Tibial nerve (tissue), 4 donors: ENCODE measurements at regions not wholly inside any gene's neighbourhood (a gene's known extent, or its start where the extent isn't known, plus 50 kb on each side); places are given as distances from the start of the nearest gene placed in this dataset.

Experiments used
- DNase-seq, 2 donors: peaks; one replicate each; pipeline ENCODE4 v3.0.0-alpha.2; 2019; ENCODE audit warnings: low spot score in 2 of 2
- H3K27ac ChIP-seq, 4 donors: fragments of 200-600 bp; sonication (generic) in 3 of 4; one replicate each; pipeline ENCODE4 v1.5.1; 2017 to 2019; ENCODE audit warnings: mild to moderate bottlenecking in 1 of 4
- H3K27me3 ChIP-seq, 2 donors: fragments of 200-600 bp; sonication (generic) in 1 of 2; one replicate each; pipeline versions ENCODE4 v1.5.1 to v1.6.0; 2017 to 2019
- H3K36me3 ChIP-seq, 3 donors: fragments of 200-600 bp; sonication (generic); one replicate each; pipeline ENCODE4 v1.5.1; 2018 to 2019
- H3K4me1 ChIP-seq, 4 donors: fragments of 200-600 bp; sonication (generic) in 3 of 4; one replicate each; pipeline ENCODE4 v1.5.1; 2017 to 2019
- H3K4me3 ChIP-seq, 4 donors: fragments of 200-600 bp; sonication (generic) in 3 of 4; one replicate each; pipeline ENCODE4 v1.5.1; 2017 to 2019; ENCODE audit warnings: mild to moderate bottlenecking in 1 of 4, moderate library complexity in 1 of 4
- H3K9me3 ChIP-seq, 4 donors: fragments of 200-600 bp; sonication (generic) in 3 of 4; one replicate each; pipeline ENCODE4 v1.5.1; 2017 to 2019
- EP300 ChIP-seq, 2 donors: sonication (generic); formaldehyde crosslinking; IDR thresholded peaks; one replicate each; pipeline ENCODE4 v1.6.1; 2017; ENCODE audit warnings: antibody characterized with exemption in 2 of 2, mild to moderate bottlenecking in 1 of 2
- POLR2A ChIP-seq, 2 donors: fragments of 450-650 bp; IDR thresholded peaks; one replicate each; pipeline ENCODE4 v1.6.1; 2017; ENCODE audit warnings: antibody characterized with exemption in 2 of 2, mild to moderate bottlenecking in 2 of 2, moderate library complexity in 2 of 2
- WGBS, 2 donors: methylation state at CpG; one replicate each; pipeline ENCODE4 v1.1.5; 2018; 5-methylcytosine and 5-hydroxymethylcytosine counted together
- TF ChIP-seq, protein P1 (sequence below), 5 experiments: fragments of 200-600 bp in 3 of 5; fragments of 450-650 bp in 2 of 5; sonication (generic) in 3 of 5; IDR thresholded peaks; one replicate each; pipeline ENCODE4 v1.5.1; 2016 to 2019; ENCODE audit warnings: antibody characterized with exemption in 5 of 5, mild to moderate bottlenecking in 3 of 5, moderate library complexity in 2 of 5

DNA sequence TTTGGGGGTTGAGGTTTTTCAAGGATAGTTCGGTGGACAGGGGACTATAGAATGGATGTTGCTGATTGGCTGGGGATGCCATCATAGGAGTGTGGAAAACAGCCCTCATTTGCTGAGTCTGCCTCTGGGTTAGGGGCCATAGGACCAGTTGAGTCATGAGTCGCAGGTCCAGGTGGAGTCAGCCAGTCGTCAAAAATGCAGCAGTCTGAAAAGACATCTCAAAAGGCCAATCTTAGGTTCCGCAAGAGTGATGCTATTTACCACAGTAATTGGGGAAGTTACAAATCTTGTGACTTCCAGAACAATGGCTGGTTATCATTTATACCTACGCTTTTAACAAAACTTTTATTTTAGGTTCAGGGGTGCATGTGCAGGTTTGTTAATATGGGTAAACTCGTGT lies 276.0 kb upstream of the DMRT1 start:
- no peak overlapping the region for H3K4me3 ChIP-seq
- H3K27ac ChIP-seq, result no peak overlapping the region
- H3K9me3 ChIP-seq, result peaks cover 0 to 5% (median 0%) of the 10 kb centered on the region in 4 donors
- H3K36me3 ChIP-seq, result no peaks in the 10 kb centered on the region
- WGBS, 2 donors, result 93 to 95% methylated on average over 6 of the region's 6 CpGs
- TF ChIP-seq, protein P1, sequence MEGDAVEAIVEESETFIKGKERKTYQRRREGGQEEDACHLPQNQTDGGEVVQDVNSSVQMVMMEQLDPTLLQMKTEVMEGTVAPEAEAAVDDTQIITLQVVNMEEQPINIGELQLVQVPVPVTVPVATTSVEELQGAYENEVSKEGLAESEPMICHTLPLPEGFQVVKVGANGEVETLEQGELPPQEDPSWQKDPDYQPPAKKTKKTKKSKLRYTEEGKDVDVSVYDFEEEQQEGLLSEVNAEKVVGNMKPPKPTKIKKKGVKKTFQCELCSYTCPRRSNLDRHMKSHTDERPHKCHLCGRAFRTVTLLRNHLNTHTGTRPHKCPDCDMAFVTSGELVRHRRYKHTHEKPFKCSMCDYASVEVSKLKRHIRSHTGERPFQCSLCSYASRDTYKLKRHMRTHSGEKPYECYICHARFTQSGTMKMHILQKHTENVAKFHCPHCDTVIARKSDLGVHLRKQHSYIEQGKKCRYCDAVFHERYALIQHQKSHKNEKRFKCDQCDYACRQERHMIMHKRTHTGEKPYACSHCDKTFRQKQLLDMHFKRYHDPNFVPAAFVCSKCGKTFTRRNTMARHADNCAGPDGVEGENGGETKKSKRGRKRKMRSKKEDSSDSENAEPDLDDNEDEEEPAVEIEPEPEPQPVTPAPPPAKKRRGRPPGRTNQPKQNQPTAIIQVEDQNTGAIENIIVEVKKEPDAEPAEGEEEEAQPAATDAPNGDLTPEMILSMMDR (IDR thresholded peaks at IDR 0.05), result no peak
- TF ChIP-seq EP300 (IDR thresholded peaks at IDR 0.05) (no peak), POLR2A (IDR thresholded peaks at IDR 0.05) (no peak)
- peaks cover 0 to 31% (median 2%) of the 10 kb centered on the region in 4 donors for H3K4me1 ChIP-seq
- no peaks in the 10 kb centered on the region for H3K27me3 ChIP-seq
- DNase-seq, result no peak

DNA sequence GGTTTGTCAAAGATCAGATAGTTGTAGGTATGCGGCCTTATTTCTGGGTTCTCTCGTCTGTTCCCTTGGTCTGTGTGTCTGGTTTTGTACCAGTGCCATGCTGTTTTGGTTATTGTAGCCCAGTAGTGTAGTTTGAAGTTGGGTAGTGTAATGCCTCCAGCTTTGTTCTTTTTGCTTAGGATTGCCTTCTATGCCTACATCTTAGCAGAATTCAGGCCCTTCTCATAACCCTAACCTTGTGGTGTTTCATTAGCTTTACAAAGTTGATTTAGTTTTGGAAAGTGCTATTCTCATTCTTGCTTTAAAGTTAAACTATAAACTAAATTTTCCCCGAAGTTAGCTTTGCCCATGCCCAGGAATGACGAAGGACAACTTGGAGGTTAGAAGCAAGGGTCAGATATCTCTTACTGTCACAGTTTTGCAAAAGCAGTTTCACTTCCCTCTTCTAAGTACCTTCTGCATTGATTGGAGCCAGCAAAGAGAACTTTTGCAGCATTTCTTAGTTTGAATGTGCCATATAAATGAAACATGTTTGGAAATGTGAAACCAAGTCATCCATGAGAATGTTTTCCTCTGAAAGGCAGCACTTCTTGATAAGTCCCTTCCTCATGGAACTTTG lies 274.3 kb upstream of the DMRT1 start:
- Histone ChIP-seq H3K27me3 (no peaks in the 10 kb centered on the region), H3K36me3 (no peaks in the 10 kb centered on the region), H3K4me1 (peaks cover 0 to 26% (median 4%) of the 10 kb centered on the region in 4 donors), H3K27ac (no peak overlapping the region), H3K9me3 (peaks cover 0 to 5% (median 0%) of the 10 kb centered on the region in 4 donors), H3K4me3 (no peak overlapping the region)
- DNase-seq, result no peak
- TF ChIP-seq, protein P1 (IDR thresholded peaks at IDR 0.05), result no peak
- no peak for TF ChIP-seq EP300 (IDR thresholded peaks at IDR 0.05)
- WGBS, 2 donors, result 90% methylated on average over 4 of the region's 4 CpGs

DNA sequence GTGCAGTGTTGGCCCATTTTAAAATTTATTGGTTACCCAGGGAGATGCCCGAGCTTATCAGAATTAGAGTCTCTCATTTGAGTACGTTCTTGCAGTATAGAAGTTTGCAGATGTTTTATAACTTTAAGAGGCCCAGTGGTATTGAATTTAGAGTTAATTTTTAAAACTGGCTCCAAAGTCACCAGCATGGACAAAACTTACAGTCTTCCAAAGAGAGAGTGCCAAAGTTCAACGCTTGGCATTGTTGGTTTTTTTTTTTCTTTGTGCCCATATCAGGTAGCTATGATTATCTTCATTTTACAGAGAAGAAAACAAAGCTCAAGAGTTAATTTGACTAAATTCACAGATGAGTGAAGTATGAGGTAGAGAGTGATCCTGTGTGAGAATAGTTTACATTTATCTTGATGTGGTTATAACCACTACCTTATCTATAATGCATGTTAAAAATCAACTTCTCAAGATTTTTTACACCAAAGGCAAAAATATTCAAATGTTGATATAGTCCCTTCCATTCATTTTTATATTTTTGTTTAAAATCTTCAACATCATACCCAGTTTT lies 273.7 kb upstream of the DMRT1 start:
- no peak for DNase-seq
- TF ChIP-seq, protein P1 (IDR thresholded peaks at IDR 0.05), result no peak
- TF ChIP-seq EP300 (IDR thresholded peaks at IDR 0.05) (no peak), POLR2A (IDR thresholded peaks at IDR 0.05) (no peak)
- no peaks in the 10 kb centered on the region for H3K36me3 ChIP-seq
- no peak overlapping the region for H3K27ac ChIP-seq
- H3K9me3 ChIP-seq, result peaks cover 0 to 5% (median 0%) of the 10 kb centered on the region in 4 donors
- peaks cover 0 to 20% (median 4%) of the 10 kb centered on the region in 4 donors for H3K4me1 ChIP-seq
- H3K27me3 ChIP-seq, result no peaks in the 10 kb centered on the region
- 85 to 89% methylated on average over 3 of the region's 3 CpGs for WGBS, 2 donors
- no peak overlapping the region for H3K4me3 ChIP-seq

DNA sequence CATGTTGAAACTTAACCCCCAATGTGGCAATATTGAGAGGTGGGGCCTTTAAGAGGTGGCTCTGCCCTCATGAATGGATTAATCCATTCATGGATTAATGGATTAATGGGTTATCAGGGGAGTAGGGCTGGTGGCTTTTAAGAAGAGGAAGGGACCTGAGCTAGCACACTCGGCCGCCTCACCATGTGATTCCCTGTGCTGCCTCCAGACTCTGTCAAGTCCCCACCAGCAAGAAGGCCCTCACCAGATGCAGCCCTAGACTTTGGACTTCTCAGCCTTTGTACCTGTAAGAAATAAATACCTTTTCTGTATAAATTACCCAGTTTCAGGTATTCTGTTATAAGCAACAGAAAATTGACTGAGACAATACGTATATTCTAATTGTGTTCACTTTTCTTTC lies 272.2 kb upstream of the DMRT1 start:
- Histone ChIP-seq H3K27ac (no peak overlapping the region), H3K27me3 (no peaks in the 10 kb centered on the region), H3K36me3 (no peaks in the 10 kb centered on the region), H3K4me3 (no peak overlapping the region), H3K9me3 (peaks cover 0 to 5% (median 0%) of the 10 kb centered on the region in 4 donors), H3K4me1 (peaks cover 0 to 26% (median 9%) of the 10 kb centered on the region in 4 donors)
- no peak for DNase-seq
- WGBS, 2 donors, result 88 to 95% methylated on average over 3 of the region's 3 CpGs
- no peak for TF ChIP-seq EP300 (IDR thresholded peaks at IDR 0.05)
- TF ChIP-seq POLR2A (IDR thresholded peaks at IDR 0.05), result no peak
- TF ChIP-seq, protein P1 (IDR thresholded peaks at IDR 0.05), result no peak

DNA sequence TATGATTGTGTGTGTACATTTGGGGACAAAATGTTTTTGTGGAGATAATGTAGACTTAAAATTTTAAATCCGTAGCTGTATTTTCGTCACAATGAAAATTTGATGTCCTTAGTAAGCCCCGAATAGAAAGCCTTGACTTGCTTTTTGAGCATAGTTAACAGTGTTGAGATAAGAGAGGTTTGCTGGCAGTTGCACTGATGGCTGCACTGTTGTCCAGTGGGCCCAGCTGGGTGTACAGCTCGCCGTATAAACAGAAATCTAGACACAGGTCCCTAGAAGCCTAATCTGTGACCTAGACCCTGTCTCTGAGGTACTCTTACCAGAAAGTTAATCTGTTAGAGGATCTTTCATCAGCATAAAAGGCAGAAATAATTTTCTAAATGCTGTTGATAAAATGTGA lies 271.3 kb upstream of the DMRT1 start:
- H3K27me3 ChIP-seq, result no peaks in the 10 kb centered on the region
- peaks cover 0 to 5% (median 0%) of the 10 kb centered on the region in 4 donors for H3K9me3 ChIP-seq
- 56 to 78% methylated on average over 5 of the region's 5 CpGs for WGBS, 2 donors
- H3K27ac ChIP-seq, result peak overlapping the region in 2 of 4 donors; percentile 18 to 64
- DNase-seq, result no peak
- no peak overlapping the region for H3K4me3 ChIP-seq
- H3K4me1 ChIP-seq, result peaks cover 0 to 29% (median 10%) of the 10 kb centered on the region in 4 donors
- TF ChIP-seq EP300 (IDR thresholded peaks at IDR 0.05) (no peak), POLR2A (IDR thresholded peaks at IDR 0.05) (no peak)
- TF ChIP-seq, protein P1 (IDR thresholded peaks at IDR 0.05), result no peak
- no peaks in the 10 kb centered on the region for H3K36me3 ChIP-seq
